ENCODE measurements at regions not wholly inside any gene's neighbourhood (a gene's known extent, or its start where the extent isn't known, plus 50 kb on each side); places are given as distances from the start of the nearest gene placed in this dataset.

- H3K27ac ChIP-seq: no peak overlapping the region
- TF ChIP-seq CTCF (conservative IDR thresholded peaks at IDR 0.05) (no peak), ZFX (IDR thresholded peaks at IDR 0.05) (no peak)
These were observed 491.4 kb downstream of the CBLN4 start for GRCh38 chr20:55513954-55514353.

GRCh38 chr20:55500130-55500529 lies 505.2 kb downstream of the CBLN4 start:
- TF ChIP-seq ZFX (IDR thresholded peaks at IDR 0.05) (no peak), CTCF (conservative IDR thresholded peaks at IDR 0.05) (no peak)
- no peak overlapping the region for H3K27ac ChIP-seq

DNA sequence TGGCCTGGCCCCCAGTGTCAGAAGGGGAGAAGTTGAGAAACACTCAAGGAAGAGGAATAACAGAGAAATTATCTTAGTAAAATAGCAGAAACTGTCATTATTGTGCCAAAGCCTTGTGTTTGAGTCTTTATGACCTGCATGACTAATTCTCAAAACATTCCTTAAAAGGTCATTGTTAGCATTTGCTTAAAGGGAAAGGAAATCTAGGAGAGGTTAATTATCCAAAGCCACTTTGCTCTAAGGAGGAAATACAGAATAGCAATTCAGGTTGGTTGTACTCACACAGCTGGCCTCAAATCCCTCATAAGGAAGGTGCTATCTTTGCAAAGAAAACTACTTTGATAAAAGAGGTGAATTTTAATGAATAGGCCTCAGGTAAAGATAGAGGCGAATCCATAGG lies 516.7 kb downstream of the CBLN4 start:
- H3K27ac ChIP-seq: no peak overlapping the region
- TF ChIP-seq ZFX (IDR thresholded peaks at IDR 0.05) (no peak), CTCF (conservative IDR thresholded peaks at IDR 0.05) (no peak)

- TF ChIP-seq ZFX (IDR thresholded peaks at IDR 0.05): no peak
- TF ChIP-seq CTCF (conservative IDR thresholded peaks at IDR 0.05): no peak
- H3K27ac ChIP-seq: no peak overlapping the region
These were observed 526.4 kb downstream of the CBLN4 start for GRCh38 chr20:55478724-55479450.

DNA sequence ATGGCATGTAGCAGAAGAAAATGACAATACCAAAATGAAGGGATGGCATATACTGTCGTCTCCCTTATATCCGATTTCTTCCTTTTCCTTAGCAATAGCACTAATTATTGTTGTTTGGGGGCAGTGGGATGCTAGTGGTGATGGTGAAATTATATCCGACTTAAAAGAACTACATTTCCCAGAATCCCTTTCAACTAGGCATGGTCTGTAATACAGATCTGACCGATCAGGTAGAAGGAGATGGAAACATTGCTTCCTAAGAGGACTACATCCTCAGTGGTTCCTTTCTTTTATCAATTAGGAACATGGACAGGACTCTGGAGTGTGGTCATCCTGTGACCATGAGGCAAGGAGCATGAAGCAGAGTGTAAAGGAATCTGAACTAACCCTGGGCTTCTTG lies 532.6 kb downstream of the CBLN4 start:
- H3K27ac ChIP-seq: no peak overlapping the region
- no peak for TF ChIP-seq ZFX (IDR thresholded peaks at IDR 0.05)
- no peak for TF ChIP-seq CTCF (conservative IDR thresholded peaks at IDR 0.05)

DNA sequence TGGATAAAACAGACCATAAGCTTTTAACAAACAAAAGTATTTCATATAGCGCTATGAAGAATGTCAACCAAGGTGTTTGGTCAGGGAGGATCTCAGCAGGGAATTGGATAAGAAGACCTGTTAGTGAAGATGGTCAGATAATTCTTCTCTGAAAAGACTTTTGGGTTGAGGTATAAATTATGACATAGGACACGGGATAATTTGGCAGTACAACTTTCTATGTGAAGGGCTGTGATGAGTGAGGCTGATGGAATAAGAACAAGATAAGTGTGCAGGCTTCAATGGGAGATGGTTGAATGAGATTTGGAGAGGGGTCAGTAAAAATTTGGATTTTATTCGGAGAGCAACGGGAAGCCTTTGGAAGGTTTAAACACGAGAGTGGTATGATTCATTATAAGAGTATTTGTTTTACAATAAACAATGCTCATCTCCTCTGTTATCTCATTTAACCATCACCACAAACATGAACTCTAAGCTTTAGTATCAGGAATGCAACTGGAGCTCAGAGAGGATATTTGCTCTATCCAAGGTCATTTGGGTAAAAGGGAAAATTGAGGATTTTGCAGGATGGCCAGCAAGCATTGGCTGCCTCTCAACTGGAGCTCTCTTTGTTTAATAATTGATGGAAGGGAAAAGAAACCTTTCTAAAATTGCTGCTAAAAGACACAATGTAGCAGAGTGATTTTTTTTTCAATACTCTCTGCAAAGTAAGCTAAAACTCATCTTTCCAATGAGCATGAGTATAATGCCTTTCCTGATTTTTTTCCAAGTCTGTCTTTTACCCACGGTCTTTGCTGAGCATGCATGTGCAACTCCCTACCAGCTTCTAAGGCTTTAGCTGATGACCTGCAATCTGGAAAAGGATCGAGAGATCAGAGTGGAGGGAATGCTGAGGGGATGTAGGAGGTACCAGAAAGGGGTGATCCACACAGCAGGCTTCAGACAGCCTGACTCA lies 534.0 kb downstream of the CBLN4 start:
- no peak for TF ChIP-seq CTCF (conservative IDR thresholded peaks at IDR 0.05)
- no peak for TF ChIP-seq ZFX (IDR thresholded peaks at IDR 0.05)
- no peak overlapping the region for H3K27ac ChIP-seq

GRCh38 chr20:55469074-55469473 lies 536.2 kb downstream of the CBLN4 start:
- TF ChIP-seq CTCF (conservative IDR thresholded peaks at IDR 0.05) (no peak), ZFX (IDR thresholded peaks at IDR 0.05) (no peak)
- H3K27ac ChIP-seq: no peak overlapping the region
